ENCODE measurements at regions not wholly inside any gene's neighbourhood (a gene's known extent, or its start where the extent isn't known, plus 50 kb on each side); places are given as distances from the start of the nearest gene placed in this dataset.

GRCh38 chr13:55366676-55367075, 1774.0 kb upstream of the PRR20A start:
- TF ChIP-seq CTCF (IDR thresholded peaks at IDR 0.05) = no peak
- TF ChIP-seq POLR2A (IDR thresholded peaks at IDR 0.05) = no peak
- TF ChIP-seq POLR2AphosphoS5 (IDR thresholded peaks at IDR 0.05) = no peak
- no peak for TF ChIP-seq EP300 (IDR thresholded peaks at IDR 0.05)

All from sigmoid colon (tissue), 4 donors.